ENCODE measurements at regions not wholly inside any gene's neighbourhood (a gene's known extent, or its start where the extent isn't known, plus 50 kb on each side); places are given as distances from the start of the nearest gene placed in this dataset.

GRCh38 chr15:62752657-62753517, 289.7 kb upstream of the TPM1 start:
- TF ChIP-seq POLR2AphosphoS5 (IDR thresholded peaks at IDR 0.05) (no peak), CTCF (IDR thresholded peaks at IDR 0.05) (no peak), EP300 (IDR thresholded peaks at IDR 0.05) (no peak), POLR2A (IDR thresholded peaks at IDR 0.05) (no peak)
- no peak overlapping the region for H3K27ac ChIP-seq
- H3K4me3 ChIP-seq: no peak overlapping the region
- intact Hi-C loops (cut with DNase I; ENCODE audit: low total_unique reads): no loop called here
- no peaks in the 10 kb centered on the region for H3K9me3 ChIP-seq
- H3K4me1 ChIP-seq: peaks cover under 1 to 22% (median 16%) of the 10 kb centered on the region in 4 donors
- peaks cover 0 to 57% (median 51%) of the 10 kb centered on the region in 4 donors for H3K36me3 ChIP-seq
- H3K27me3 ChIP-seq: no peaks in the 10 kb centered on the region
- no peak for DNase-seq
- 87 to 97% (median 94%) methylated on average over 6 of the region's 6 CpGs for whole genome bisulfite sequencing, 5 donors

GRCh38 chr15:62753518-62754221, 288.9 kb upstream of the TPM1 start:
- intact Hi-C loops (cut with DNase I; ENCODE audit: low total_unique reads): no loop called here
- no peak for DNase-seq
- Histone ChIP-seq H3K4me1 (peaks cover 7 to 30% (median 22%) of the 10 kb centered on the region in 4 donors), H3K9me3 (no peaks in the 10 kb centered on the region), H3K27me3 (no peaks in the 10 kb centered on the region), H3K36me3 (peaks cover 0 to 57% (median 51%) of the 10 kb centered on the region in 4 donors), H3K4me3 (no peak overlapping the region), H3K27ac (no peak overlapping the region)
- TF ChIP-seq CTCF (IDR thresholded peaks at IDR 0.05) (no peak), POLR2AphosphoS5 (IDR thresholded peaks at IDR 0.05) (no peak), POLR2A (IDR thresholded peaks at IDR 0.05) (no peak), EP300 (IDR thresholded peaks at IDR 0.05) (no peak)
- WGBS, 5 donors: 93 to 97% (median 97%) methylated on average over 4 of the region's 4 CpGs

- no peak for TF ChIP-seq EP300 (IDR thresholded peaks at IDR 0.05)
- no peak for TF ChIP-seq POLR2A (IDR thresholded peaks at IDR 0.05)
- TF ChIP-seq CTCF (IDR thresholded peaks at IDR 0.05): no peak
- TF ChIP-seq POLR2AphosphoS5 (IDR thresholded peaks at IDR 0.05): no peak
- 71 to 88% (median 82%) methylated on average over 6 of the region's 6 CpGs for WGBS, 5 donors
- peaks cover 14 to 50% (median 42%) of the 10 kb centered on the region in 4 donors for H3K4me1 ChIP-seq
- H3K27ac ChIP-seq: peak overlapping the region in 2 of 5 donors; percentile 76 to 78
- intact Hi-C loops (cut with DNase I; ENCODE audit: low total_unique reads): no loop called here
- no peaks in the 10 kb centered on the region for H3K27me3 ChIP-seq
- no peak for DNase-seq
- H3K36me3 ChIP-seq: peaks cover 0 to 49% (median 39%) of the 10 kb centered on the region in 4 donors
- H3K4me3 ChIP-seq: no peak overlapping the region
- H3K9me3 ChIP-seq: no peaks in the 10 kb centered on the region
Observed at GRCh38 chr15:62756326-62756994, 286.1 kb upstream of the TPM1 start.

GRCh38 chr15:62756995-62757360, 285.6 kb upstream of the TPM1 start:
- Histone ChIP-seq H3K9me3 (no peaks in the 10 kb centered on the region), H3K36me3 (peaks cover 2 to 53% (median 41%) of the 10 kb centered on the region in 4 donors), H3K27ac (peak overlapping the region in 4 of 5 donors; percentile 39 to 78 (median 76)), H3K4me3 (no peak overlapping the region), H3K4me1 (peaks cover 14 to 50% (median 42%) of the 10 kb centered on the region in 4 donors), H3K27me3 (no peaks in the 10 kb centered on the region)
- DNase-seq: no peak
- intact Hi-C loops (cut with DNase I; ENCODE audit: low total_unique reads): no loop called here
- 92 to 100% (median 97%) methylated on average over 1 of the region's 1 CpG for WGBS, 5 donors
- TF ChIP-seq POLR2AphosphoS5 (IDR thresholded peaks at IDR 0.05): no peak
- no peak for TF ChIP-seq EP300 (IDR thresholded peaks at IDR 0.05)
- no peak for TF ChIP-seq CTCF (IDR thresholded peaks at IDR 0.05)
- no peak for TF ChIP-seq POLR2A (IDR thresholded peaks at IDR 0.05)
